ENCODE measurements at regions not wholly inside any gene's neighbourhood (a gene's known extent, or its start where the extent isn't known, plus 50 kb on each side); places are given as distances from the start of the nearest gene placed in this dataset.

DNA sequence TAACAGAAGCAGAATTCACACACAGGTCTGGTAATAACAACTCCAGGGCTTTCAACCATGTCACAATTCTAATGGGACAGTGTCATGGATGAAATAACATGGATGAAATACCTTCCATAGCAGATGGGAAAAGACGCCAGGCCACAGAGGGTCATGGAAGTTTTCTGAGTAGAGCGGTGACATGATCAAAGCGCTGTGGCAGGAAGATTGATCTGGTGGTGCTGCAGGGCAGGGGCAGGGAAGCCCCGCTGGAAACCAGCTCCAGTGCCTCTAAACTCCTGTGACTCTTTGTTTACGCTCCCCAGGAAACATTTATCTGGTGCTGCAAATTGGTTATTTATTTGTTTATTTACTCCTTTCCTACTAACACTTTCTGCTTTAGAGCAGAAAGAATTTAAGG, 108.3 kb upstream of the HMGA2 start:
- BruUV-seq (replicated peaks), result no TSS peak
- Histone ChIP-seq H3K4me1 (ENCODE audit: control insufficient read depth in 1 of 2, insufficient read depth in 2 of 2, low read length in 2 of 2) (peaks cover 27 to 38% of the 10 kb centered on the region in 2 experiments), H3K27me3 (ENCODE audit: insufficient read depth, low read length) (no peaks in the 10 kb centered on the region), H4K20me1 (ENCODE audit: insufficient read depth) (no peaks in the 10 kb centered on the region), H3K79me2 (ENCODE audit: insufficient read depth, low read length) (no peaks in the 10 kb centered on the region), H3K27ac (ENCODE audit: low read depth, low read length) (no peak overlapping the region), H3K4me3 (replicated peaks in 1 of 2; ENCODE audit: low read depth in 1 of 2, low read length in 2 of 2) (no peak overlapping the region), H2AFZ (ENCODE audit: low read depth, low read length, poor library complexity, severe bottlenecking) (no peak overlapping the region), H3K4me2 (ENCODE audit: low read length) (no peak overlapping the region), H3K9ac (ENCODE audit: low read length) (no peak overlapping the region), H3K9me3 (ENCODE audit: control insufficient read depth in 1 of 2, insufficient read depth in 1 of 2, low read depth in 1 of 2, low read length in 2 of 2) (no peaks in the 10 kb centered on the region), H3K9me2 (ENCODE audit: insufficient read depth) (no peaks in the 10 kb centered on the region), H3K36me3 (ENCODE audit: control insufficient read depth in 1 of 2, insufficient read depth in 2 of 2, low read length in 2 of 2) (no peaks in the 10 kb centered on the region)
- POLR2A ChIA-PET, result no interaction called here
- CTCF ChIA-PET, result no interaction called here
- intact Hi-C loops (cut with micrococcal nuclease), result no loop called here
- ATAC-seq, result no peak
- TF ChIP-seq, protein P1, sequence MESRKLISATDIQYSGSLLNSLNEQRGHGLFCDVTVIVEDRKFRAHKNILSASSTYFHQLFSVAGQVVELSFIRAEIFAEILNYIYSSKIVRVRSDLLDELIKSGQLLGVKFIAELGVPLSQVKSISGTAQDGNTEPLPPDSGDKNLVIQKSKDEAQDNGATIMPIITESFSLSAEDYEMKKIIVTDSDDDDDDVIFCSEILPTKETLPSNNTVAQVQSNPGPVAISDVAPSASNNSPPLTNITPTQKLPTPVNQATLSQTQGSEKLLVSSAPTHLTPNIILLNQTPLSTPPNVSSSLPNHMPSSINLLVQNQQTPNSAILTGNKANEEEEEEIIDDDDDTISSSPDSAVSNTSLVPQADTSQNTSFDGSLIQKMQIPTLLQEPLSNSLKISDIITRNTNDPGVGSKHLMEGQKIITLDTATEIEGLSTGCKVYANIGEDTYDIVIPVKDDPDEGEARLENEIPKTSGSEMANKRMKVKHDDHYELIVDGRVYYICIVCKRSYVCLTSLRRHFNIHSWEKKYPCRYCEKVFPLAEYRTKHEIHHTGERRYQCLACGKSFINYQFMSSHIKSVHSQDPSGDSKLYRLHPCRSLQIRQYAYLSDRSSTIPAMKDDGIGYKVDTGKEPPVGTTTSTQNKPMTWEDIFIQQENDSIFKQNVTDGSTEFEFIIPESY (IDR thresholded peaks at IDR 0.05; ENCODE audit: extremely low read depth, insufficient replicate concordance, low read length), result no peak
- TF ChIP-seq SP1 (IDR thresholded peaks at IDR 0.05; ENCODE audit: low read depth) (no peak), EZH2 (IDR thresholded peaks at IDR 0.05) (no peak), SIN3A (IDR thresholded peaks at IDR 0.05; ENCODE audit: low read depth) (no peak), ELF1 (IDR thresholded peaks at IDR 0.05; ENCODE audit: borderline replicate concordance, low read depth) (no peak), EGR1 (IDR thresholded peaks at IDR 0.05; ENCODE audit: low read depth) (no peak), POLR2AphosphoS5 (IDR thresholded peaks at IDR 0.05; ENCODE audit: low read depth, low read length) (no peak), POLR2A (IDR thresholded peaks at IDR 0.05; ENCODE audit: borderline replicate concordance, extremely low read depth, insufficient read depth, insufficient read length) (no peak), ZNF274 (IDR thresholded peaks at IDR 0.05; ENCODE audit: low read depth, low read length) (no peak), RAD21 (IDR thresholded peaks at IDR 0.05; ENCODE audit: low read depth) (no peak), ZFX (IDR thresholded peaks at IDR 0.05) (no peak), JUND (IDR thresholded peaks at IDR 0.05) (no peak), TCF7L2 (IDR thresholded peaks at IDR 0.05; ENCODE audit: borderline replicate concordance, extremely low read depth, insufficient read depth, insufficient read length) (no peak), CEBPB (IDR thresholded peaks at IDR 0.05; ENCODE audit: low read depth) (no peak), YY1 (IDR thresholded peaks at IDR 0.05; ENCODE audit: extremely low read depth, insufficient replicate concordance, low read depth, low read length) (no peak), FOSL1 (IDR thresholded peaks at IDR 0.05; ENCODE audit: low read depth) (no peak), EZH2phosphoT487 (IDR thresholded peaks at IDR 0.05; ENCODE audit: borderline replicate concordance) (no peak)
- TF ChIP-seq, protein P2, sequence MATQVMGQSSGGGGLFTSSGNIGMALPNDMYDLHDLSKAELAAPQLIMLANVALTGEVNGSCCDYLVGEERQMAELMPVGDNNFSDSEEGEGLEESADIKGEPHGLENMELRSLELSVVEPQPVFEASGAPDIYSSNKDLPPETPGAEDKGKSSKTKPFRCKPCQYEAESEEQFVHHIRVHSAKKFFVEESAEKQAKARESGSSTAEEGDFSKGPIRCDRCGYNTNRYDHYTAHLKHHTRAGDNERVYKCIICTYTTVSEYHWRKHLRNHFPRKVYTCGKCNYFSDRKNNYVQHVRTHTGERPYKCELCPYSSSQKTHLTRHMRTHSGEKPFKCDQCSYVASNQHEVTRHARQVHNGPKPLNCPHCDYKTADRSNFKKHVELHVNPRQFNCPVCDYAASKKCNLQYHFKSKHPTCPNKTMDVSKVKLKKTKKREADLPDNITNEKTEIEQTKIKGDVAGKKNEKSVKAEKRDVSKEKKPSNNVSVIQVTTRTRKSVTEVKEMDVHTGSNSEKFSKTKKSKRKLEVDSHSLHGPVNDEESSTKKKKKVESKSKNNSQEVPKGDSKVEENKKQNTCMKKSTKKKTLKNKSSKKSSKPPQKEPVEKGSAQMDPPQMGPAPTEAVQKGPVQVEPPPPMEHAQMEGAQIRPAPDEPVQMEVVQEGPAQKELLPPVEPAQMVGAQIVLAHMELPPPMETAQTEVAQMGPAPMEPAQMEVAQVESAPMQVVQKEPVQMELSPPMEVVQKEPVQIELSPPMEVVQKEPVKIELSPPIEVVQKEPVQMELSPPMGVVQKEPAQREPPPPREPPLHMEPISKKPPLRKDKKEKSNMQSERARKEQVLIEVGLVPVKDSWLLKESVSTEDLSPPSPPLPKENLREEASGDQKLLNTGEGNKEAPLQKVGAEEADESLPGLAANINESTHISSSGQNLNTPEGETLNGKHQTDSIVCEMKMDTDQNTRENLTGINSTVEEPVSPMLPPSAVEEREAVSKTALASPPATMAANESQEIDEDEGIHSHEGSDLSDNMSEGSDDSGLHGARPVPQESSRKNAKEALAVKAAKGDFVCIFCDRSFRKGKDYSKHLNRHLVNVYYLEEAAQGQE (IDR thresholded peaks at IDR 0.05; ENCODE audit: low read depth), result no peak
- TF ChIP-seq, protein P3, sequence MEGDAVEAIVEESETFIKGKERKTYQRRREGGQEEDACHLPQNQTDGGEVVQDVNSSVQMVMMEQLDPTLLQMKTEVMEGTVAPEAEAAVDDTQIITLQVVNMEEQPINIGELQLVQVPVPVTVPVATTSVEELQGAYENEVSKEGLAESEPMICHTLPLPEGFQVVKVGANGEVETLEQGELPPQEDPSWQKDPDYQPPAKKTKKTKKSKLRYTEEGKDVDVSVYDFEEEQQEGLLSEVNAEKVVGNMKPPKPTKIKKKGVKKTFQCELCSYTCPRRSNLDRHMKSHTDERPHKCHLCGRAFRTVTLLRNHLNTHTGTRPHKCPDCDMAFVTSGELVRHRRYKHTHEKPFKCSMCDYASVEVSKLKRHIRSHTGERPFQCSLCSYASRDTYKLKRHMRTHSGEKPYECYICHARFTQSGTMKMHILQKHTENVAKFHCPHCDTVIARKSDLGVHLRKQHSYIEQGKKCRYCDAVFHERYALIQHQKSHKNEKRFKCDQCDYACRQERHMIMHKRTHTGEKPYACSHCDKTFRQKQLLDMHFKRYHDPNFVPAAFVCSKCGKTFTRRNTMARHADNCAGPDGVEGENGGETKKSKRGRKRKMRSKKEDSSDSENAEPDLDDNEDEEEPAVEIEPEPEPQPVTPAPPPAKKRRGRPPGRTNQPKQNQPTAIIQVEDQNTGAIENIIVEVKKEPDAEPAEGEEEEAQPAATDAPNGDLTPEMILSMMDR (IDR thresholded peaks at IDR 0.05 in 2 of 3, conservative IDR thresholded peaks at IDR 0.05 in 1 of 3; ENCODE audit: borderline replicate concordance in 1 of 3, insufficient read depth in 1 of 3, low read depth in 2 of 3, low read length in 2 of 3), result no peak
- TF ChIP-seq, protein P4, sequence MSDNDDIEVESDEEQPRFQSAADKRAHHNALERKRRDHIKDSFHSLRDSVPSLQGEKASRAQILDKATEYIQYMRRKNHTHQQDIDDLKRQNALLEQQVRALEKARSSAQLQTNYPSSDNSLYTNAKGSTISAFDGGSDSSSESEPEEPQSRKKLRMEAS (IDR thresholded peaks at IDR 0.05), result no peak
- no peak for DNase-seq (ENCODE audit: low read depth, low spot score)
- RAD21 ChIA-PET (ENCODE audit: low non-redundant PET in 1 of 2, low total read pairs in 2 of 2, uncharacterized antibody in 2 of 2, unreplicated experiment in 2 of 2), result no interaction called here

Measured in HCT116 (cell line).